Endothelial cell (in vitro differentiated cells): ENCODE measurements at regions not wholly inside any gene's neighbourhood (a gene's known extent, or its start where the extent isn't known, plus 50 kb on each side); places are given as distances from the start of the nearest gene placed in this dataset.

Experiments used
- DNase-seq: peaks from one replicate; pipeline ENCODE4 v3.0.0; 2021; ENCODE audit warnings: low spot score
- H3K27ac Mint-ChIP-seq: one replicate; pipeline ENCODE4 v1.8.0; 2021; ENCODE audit warnings: mixed read lengths, inconsistent platforms; ENCODE audit not compliant: unreplicated experiment
- H3K27me3 Mint-ChIP-seq: one replicate; pipeline ENCODE4 v1.8.0; 2021; ENCODE audit warnings: mild to moderate bottlenecking, moderate library complexity, mixed read lengths, inconsistent platforms; ENCODE audit not compliant: unreplicated experiment
- H3K36me3 Mint-ChIP-seq: one replicate; pipeline ENCODE4 v1.8.0; 2021; ENCODE audit warnings: mild to moderate bottlenecking, low read depth, mixed read lengths, inconsistent platforms; ENCODE audit not compliant: unreplicated experiment
- H3K4me1 Mint-ChIP-seq: one replicate; pipeline ENCODE4 v1.8.0; 2021; ENCODE audit warnings: mild to moderate bottlenecking, mixed read lengths, inconsistent platforms; ENCODE audit not compliant: unreplicated experiment
- H3K4me3 Mint-ChIP-seq: one replicate; pipeline ENCODE4 v1.8.0; 2021; ENCODE audit warnings: mild to moderate bottlenecking, mixed read lengths, inconsistent platforms; ENCODE audit not compliant: unreplicated experiment
- H3K9me3 Mint-ChIP-seq: one replicate; pipeline ENCODE4 v1.8.0; 2021; ENCODE audit warnings: mixed read lengths, inconsistent platforms; ENCODE audit not compliant: unreplicated experiment
- TF ChIP-seq, protein P1 (sequence below): fragments of 200-600 bp; sonication (generic); IDR thresholded peaks from one replicate; pipeline ENCODE4 v1.5.0; 2021; ENCODE audit warnings: antibody characterized with exemption; ENCODE audit not compliant: unreplicated experiment

DNA sequence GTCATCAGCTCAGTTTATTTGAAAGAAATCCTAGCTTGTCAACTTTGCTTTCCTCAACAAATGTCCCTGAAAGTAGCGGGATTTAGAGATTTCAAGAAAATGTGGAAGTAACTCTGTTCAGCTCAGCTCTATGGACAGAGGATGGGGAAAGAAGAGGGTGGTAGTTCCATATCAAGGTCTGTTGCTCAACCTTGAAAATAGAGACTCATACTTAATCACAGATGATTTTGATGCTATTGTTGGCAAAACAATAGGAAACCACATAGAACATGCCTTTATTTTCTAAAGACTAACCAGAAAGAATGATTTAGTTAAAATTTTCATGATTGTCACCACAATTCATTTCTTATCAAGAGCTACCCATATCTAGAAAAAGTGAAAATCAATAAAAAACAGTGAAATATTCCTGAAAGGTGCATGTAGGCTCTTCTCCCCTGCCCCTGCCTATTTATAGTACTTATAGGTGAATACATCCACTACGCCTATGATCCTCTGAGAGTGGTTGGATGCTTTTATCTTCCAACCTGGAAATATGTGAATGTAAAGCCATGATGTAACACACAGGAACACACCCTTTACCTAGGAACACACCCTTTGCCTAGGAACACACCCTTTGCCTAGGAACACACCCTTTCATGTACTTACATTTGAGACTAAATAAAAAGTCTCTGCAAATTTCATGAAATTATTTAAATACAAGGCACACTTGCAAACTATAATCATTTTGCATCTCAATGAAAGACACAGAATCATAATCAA lies 65.8 kb downstream of the ETAA1 start:
- Mint-ChIP-seq H3K36me3 (no peaks in the 10 kb centered on the region), H3K9me3 (no peaks in the 10 kb centered on the region), H3K27ac (no peak overlapping the region), H3K27me3 (peaks cover 1% of the 10 kb centered on the region), H3K4me3 (no peak overlapping the region), H3K4me1 (peaks cover 11% of the 10 kb centered on the region)
- TF ChIP-seq, protein P1, sequence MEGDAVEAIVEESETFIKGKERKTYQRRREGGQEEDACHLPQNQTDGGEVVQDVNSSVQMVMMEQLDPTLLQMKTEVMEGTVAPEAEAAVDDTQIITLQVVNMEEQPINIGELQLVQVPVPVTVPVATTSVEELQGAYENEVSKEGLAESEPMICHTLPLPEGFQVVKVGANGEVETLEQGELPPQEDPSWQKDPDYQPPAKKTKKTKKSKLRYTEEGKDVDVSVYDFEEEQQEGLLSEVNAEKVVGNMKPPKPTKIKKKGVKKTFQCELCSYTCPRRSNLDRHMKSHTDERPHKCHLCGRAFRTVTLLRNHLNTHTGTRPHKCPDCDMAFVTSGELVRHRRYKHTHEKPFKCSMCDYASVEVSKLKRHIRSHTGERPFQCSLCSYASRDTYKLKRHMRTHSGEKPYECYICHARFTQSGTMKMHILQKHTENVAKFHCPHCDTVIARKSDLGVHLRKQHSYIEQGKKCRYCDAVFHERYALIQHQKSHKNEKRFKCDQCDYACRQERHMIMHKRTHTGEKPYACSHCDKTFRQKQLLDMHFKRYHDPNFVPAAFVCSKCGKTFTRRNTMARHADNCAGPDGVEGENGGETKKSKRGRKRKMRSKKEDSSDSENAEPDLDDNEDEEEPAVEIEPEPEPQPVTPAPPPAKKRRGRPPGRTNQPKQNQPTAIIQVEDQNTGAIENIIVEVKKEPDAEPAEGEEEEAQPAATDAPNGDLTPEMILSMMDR, result no peak
- DNase-seq, result no peak

DNA sequence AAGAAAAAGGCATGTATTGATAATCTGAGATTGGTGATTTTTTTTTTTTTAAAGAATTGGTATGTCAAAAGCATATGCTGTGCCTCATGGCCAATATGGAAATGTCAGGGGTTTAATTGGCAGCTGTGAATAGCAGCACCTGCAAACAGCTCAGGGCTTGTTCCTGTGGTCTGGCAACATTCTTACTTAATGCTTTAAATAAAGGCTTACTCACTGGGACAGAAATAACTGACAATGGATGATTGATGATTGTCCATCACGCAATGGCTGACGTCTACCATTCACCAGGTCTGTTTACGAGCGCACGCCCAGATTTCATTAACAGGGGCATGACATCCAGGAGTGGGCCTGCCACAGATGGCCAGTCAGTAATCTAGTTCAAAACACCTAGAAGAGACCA lies 66.7 kb downstream of the ETAA1 start:
- Mint-ChIP-seq H3K9me3 (no peaks in the 10 kb centered on the region), H3K36me3 (no peaks in the 10 kb centered on the region), H3K4me1 (peaks cover 11% of the 10 kb centered on the region), H3K27ac (no peak overlapping the region), H3K4me3 (no peak overlapping the region), H3K27me3 (peaks cover 1% of the 10 kb centered on the region)
- DNase-seq, result no peak
- TF ChIP-seq, protein P1, result no peak

DNA sequence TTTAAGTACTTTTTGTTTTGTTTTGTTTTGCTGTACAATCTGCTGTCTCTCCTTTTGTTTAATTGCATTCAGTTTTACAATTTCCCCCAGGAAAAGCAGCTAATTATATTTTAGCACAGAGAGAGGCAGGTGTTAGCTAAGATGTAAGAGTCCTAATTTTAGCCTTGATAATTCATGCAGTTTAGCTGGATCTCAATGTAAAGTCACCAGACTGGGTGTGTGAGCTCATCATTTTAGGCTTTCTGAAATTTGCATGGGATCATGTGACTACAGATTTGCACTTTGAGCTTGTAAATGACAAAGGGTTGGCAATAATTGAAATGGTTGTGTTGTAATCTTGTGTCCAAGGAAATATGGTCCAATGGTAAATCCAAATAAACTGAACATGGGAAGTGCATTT lies 68.5 kb downstream of the ETAA1 start:
- H3K27ac Mint-ChIP-seq, result no peak overlapping the region
- H3K4me3 Mint-ChIP-seq, result no peak overlapping the region
- DNase-seq, result no peak
- H3K27me3 Mint-ChIP-seq, result peaks cover under 1% of the 10 kb centered on the region
- TF ChIP-seq, protein P1, result no peak
- H3K9me3 Mint-ChIP-seq, result no peaks in the 10 kb centered on the region
- peaks cover 10% of the 10 kb centered on the region for H3K4me1 Mint-ChIP-seq
- H3K36me3 Mint-ChIP-seq, result no peaks in the 10 kb centered on the region

DNA sequence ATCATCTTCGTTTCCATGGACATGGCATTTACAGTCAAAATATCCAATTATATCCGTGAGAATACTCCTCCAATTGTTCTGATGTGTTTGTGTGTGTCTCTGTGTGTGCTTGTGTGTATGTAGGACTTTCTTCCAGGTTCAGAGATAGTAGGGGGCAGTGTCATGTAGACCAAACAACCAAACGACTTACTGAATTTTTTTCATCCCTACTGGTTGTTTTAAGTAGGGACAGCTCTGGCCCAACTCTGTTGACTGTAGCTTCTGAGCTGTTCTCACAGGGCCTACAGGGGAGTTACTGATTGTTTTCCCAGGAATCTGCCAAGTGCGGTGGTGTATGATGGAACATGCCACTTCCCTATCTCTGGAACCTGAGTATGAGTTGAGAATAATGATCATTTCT lies 69.6 kb downstream of the ETAA1 start:
- Mint-ChIP-seq H3K4me1 (peaks cover under 1% of the 10 kb centered on the region), H3K36me3 (no peaks in the 10 kb centered on the region), H3K9me3 (no peaks in the 10 kb centered on the region), H3K27me3 (no peaks in the 10 kb centered on the region), H3K4me3 (no peak overlapping the region), H3K27ac (no peak overlapping the region)
- DNase-seq, result no peak
- TF ChIP-seq, protein P1, result no peak

DNA sequence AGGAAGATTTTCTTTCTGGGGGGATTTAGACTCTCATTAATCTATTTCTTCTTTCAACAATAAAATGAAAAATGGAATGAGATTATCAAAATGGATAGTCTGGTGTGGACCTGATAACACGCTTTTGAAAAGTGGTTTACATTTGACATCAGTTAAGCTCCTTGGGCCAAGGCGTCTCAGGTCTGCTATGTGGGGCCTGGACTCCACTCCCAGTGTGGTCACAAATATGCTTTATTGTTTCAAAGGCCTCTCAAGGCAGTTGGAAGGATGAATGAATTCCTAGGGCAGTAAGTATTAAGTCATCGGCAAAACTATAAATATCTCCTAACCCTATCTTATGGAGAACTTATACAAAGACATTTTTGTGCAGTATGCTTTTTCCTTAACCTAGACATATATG lies 74.5 kb downstream of the ETAA1 start:
- no peak overlapping the region for H3K27ac Mint-ChIP-seq
- H3K36me3 Mint-ChIP-seq, result peaks cover 6% of the 10 kb centered on the region
- H3K27me3 Mint-ChIP-seq, result no peaks in the 10 kb centered on the region
- DNase-seq, result no peak
- no peaks in the 10 kb centered on the region for H3K9me3 Mint-ChIP-seq
- H3K4me3 Mint-ChIP-seq, result no peak overlapping the region
- H3K4me1 Mint-ChIP-seq, result no peaks in the 10 kb centered on the region
- TF ChIP-seq, protein P1, result no peak
